IMR-90 (cell line): ENCODE measurements at regions not wholly inside any gene's neighbourhood (a gene's known extent, or its start where the extent isn't known, plus 50 kb on each side); places are given as distances from the start of the nearest gene placed in this dataset.

Experiments used
- ATAC-seq: fragments of 200-7000 bp; cut with Tn5 transposase; 2 replicates; pipeline ENCODE4 v1.9.1; 2020; ENCODE audit warnings: low read depth, mild to moderate bottlenecking, moderate library complexity
- BruUV-seq: library from RNA; stranded (reverse); fragments of 400-500 nt; replicated peaks from 2 replicates; lab custom pipeline; 2021; lab: Mats Ljungman, UMichigan
- CTCF ChIA-PET: fragments of 300-600 bp; formaldehyde crosslinking; extraction: SDS; loops from one replicate; lab custom pipeline; 2021; ENCODE audit warnings: antibody characterized with exemption; lab: Yijun Ruan, JAX
- POLR2A ChIA-PET: fragments of 300-600 bp; sonication (Branson Sonifier 250); formaldehyde crosslinking; loops from one replicate; lab custom pipeline; 2022; ENCODE audit warnings: antibody characterized with exemption; ENCODE audit not compliant: unreplicated experiment; lab: Charles Lee
- DNase-seq: peaks from one replicate; pipeline ENCODE4 v3.0.0; 2013
- H2AFZ ChIP-seq: replicated peaks from 2 replicates; pipeline ENCODE3; 2013; ENCODE audit warnings: low read length, mild to moderate bottlenecking; ENCODE audit not compliant: poor library complexity
- H2AK5ac ChIP-seq: 2 replicates; pipeline ENCODE4 v1.6.1; 2013; ENCODE audit warnings: low read depth, low read length, inconsistent platforms
- H2AK9ac ChIP-seq: replicated peaks from 2 replicates; pipeline ENCODE3; 2013; ENCODE audit warnings: mild to moderate bottlenecking, low read depth, low read length, moderate library complexity; ENCODE audit not compliant: poor library complexity
- H2BK120ac ChIP-seq: 2 replicates; pipeline ENCODE4 v1.6.1; 2013; ENCODE audit warnings: low read depth, low read length, inconsistent platforms
- H2BK15ac ChIP-seq: 3 replicates; pipeline ENCODE4 v1.6.1; 2013; ENCODE audit warnings: low read depth, low read length, inconsistent platforms
- H2BK20ac ChIP-seq: 2 replicates; pipeline ENCODE4 v1.6.1; 2013; ENCODE audit warnings: low read depth, mild to moderate bottlenecking, inconsistent platforms, low read length, moderate library complexity
- H2BK5ac ChIP-seq: 2 replicates; pipeline ENCODE4 v1.6.1; 2013; ENCODE audit warnings: mild to moderate bottlenecking, low read depth, low read length, inconsistent platforms; ENCODE audit not compliant: poor library complexity, severe bottlenecking
- H3K14ac ChIP-seq: replicated peaks from 2 replicates; pipeline ENCODE4 v1.6.1; 2013; ENCODE audit warnings: low read depth, low read length, inconsistent platforms
- H3K18ac ChIP-seq: 2 replicates; pipeline ENCODE4 v1.6.1; 2013; ENCODE audit warnings: low read depth, low read length, control low read depth
- H3K23ac ChIP-seq: 2 replicates; pipeline ENCODE4 v1.6.1; 2013; ENCODE audit warnings: low read depth, low read length, inconsistent platforms
- H3K27ac ChIP-seq: 2 replicates; pipeline ENCODE4 v1.5.1; 2013; ENCODE audit warnings: mild to moderate bottlenecking, control low read depth, low read length; ENCODE audit not compliant: insufficient read depth
- H3K27me3 ChIP-seq: 2 replicates; pipeline ENCODE4 v1.6.1; 2013; ENCODE audit warnings: low read length; ENCODE audit not compliant: control insufficient read depth, insufficient read depth
- H3K36me3 ChIP-seq: 2 replicates; pipeline ENCODE4 v1.6.1; 2013; ENCODE audit warnings: low read length, mixed read lengths; ENCODE audit not compliant: control insufficient read depth, insufficient read depth
- H3K4ac ChIP-seq: 2 replicates; pipeline ENCODE4 v1.6.1; 2013; ENCODE audit warnings: low read depth, low read length, inconsistent platforms
- H3K4me1 ChIP-seq: 2 replicates; pipeline ENCODE4 v1.6.1; 2013; ENCODE audit warnings: low read length, mixed read lengths; ENCODE audit not compliant: control insufficient read depth, insufficient read depth
- H3K4me2 ChIP-seq: 2 replicates; pipeline ENCODE4 v1.6.1; 2013; ENCODE audit warnings: low read depth, mild to moderate bottlenecking, control low read depth, low read length, moderate library complexity
- H3K4me3 ChIP-seq: 2 replicates; pipeline ENCODE4 v1.5.1; 2013; ENCODE audit warnings: low read depth, mild to moderate bottlenecking, control low read depth, low read length, moderate library complexity; ENCODE audit not compliant: insufficient read depth
- H3K56ac ChIP-seq: 2 replicates; pipeline ENCODE4 v1.6.1; 2013; ENCODE audit warnings: low read length, inconsistent platforms; ENCODE audit not compliant: insufficient read depth; ENCODE audit errors: extremely low read depth
- H3K79me1 ChIP-seq, 2 experiments: 2 replicates each; pipeline ENCODE4 v1.6.1; 2013; ENCODE audit warnings: low read length in 2 of 2, inconsistent platforms in 1 of 2, low read depth in 1 of 2
- H3K9ac ChIP-seq: 2 replicates; pipeline ENCODE4 v1.6.1; 2013; ENCODE audit warnings: low read depth, low read length, control low read depth
- H3K9me1 ChIP-seq: 2 replicates; pipeline ENCODE4 v1.6.1; 2013; ENCODE audit warnings: low read length, inconsistent platforms; ENCODE audit not compliant: insufficient read depth
- H3K9me3 ChIP-seq: 2 replicates; pipeline ENCODE4 v1.6.1; 2013; ENCODE audit warnings: low read length; ENCODE audit not compliant: control insufficient read depth, insufficient read depth
- H4K20me1 ChIP-seq: 2 replicates; pipeline ENCODE4 v1.6.1; 2013; ENCODE audit warnings: low read length, inconsistent platforms; ENCODE audit not compliant: insufficient read depth
- H4K5ac ChIP-seq: 2 replicates; pipeline ENCODE4 v1.6.1; 2013; ENCODE audit warnings: mild to moderate bottlenecking, low read depth, low read length, control low read depth
- H4K8ac ChIP-seq, 2 experiments: 2 replicates each; pipeline ENCODE4 v1.6.1; 2013; ENCODE audit warnings: low read depth in 2 of 2, low read length in 2 of 2, control low read depth in 1 of 2, inconsistent platforms in 1 of 2
- H4K91ac ChIP-seq: 2 replicates; pipeline ENCODE4 v1.6.1; 2013; ENCODE audit warnings: low read depth, low read length, inconsistent platforms; ENCODE audit not compliant: insufficient read depth
- CEBPB ChIP-seq: IDR thresholded peaks from 2 replicates; pipeline ENCODE4 v1.6.1; 2012; ENCODE audit warnings: low read depth, low read length, improper control_type of control experiment
- CHD1 ChIP-seq: IDR thresholded peaks from 2 replicates; pipeline ENCODE4 v1.6.1; 2012; ENCODE audit warnings: low read depth, low read length, improper control_type of control experiment
- FOS ChIP-seq: fragments of 150-350 bp; IDR thresholded peaks from 2 replicates; pipeline ENCODE4 v1.6.1; 2016; ENCODE audit warnings: low read depth, low read length
- MAFK ChIP-seq: IDR thresholded peaks from 2 replicates; pipeline ENCODE4 v1.6.1; 2012; ENCODE audit warnings: low read depth, low read length, improper control_type of control experiment
- POLR2A ChIP-seq: IDR thresholded peaks from 2 replicates; pipeline ENCODE4 v1.6.1; 2012; ENCODE audit warnings: mild to moderate bottlenecking, low read depth, low read length
- RAD21 ChIP-seq: IDR thresholded peaks from 2 replicates; pipeline ENCODE4 v1.6.1; 2012; ENCODE audit warnings: low read length, improper control_type of control experiment
- RCOR1 ChIP-seq: IDR thresholded peaks from 2 replicates; pipeline ENCODE4 v1.6.1; 2012; ENCODE audit warnings: mild to moderate bottlenecking, low read length, improper control_type of control experiment; ENCODE audit not compliant: insufficient replicate concordance
- RFX5 ChIP-seq: IDR thresholded peaks from 2 replicates; pipeline ENCODE4 v1.8.0; 2012; ENCODE audit warnings: low read depth, mild to moderate bottlenecking, low read length, moderate library complexity
- WGBS, 2 experiments: methylation state at CpG; one replicate each; pipeline versions ENCODE4 v1.1.5 to v1.1.7; 2013; ENCODE audit warnings: missing lambda C conversion rate in 2 of 2; ENCODE audit not compliant: insufficient read length in 1 of 2; ENCODE audit errors: extremely low coverage in 2 of 2; 5-methylcytosine and 5-hydroxymethylcytosine counted together
- dilution Hi-C: fragments of 300-500 bp; cut with HindIII; formaldehyde crosslinking; loops from one replicate; pipeline ENCODE4 v1.14.3; 2018; ENCODE audit warnings: low sequenced_read_pairs; ENCODE audit not compliant: unreplicated experiment
- in situ Hi-C: fragments of 300-500 bp; cut with MboI; formaldehyde crosslinking; loops from 3 replicates; pipeline ENCODE4 v1.14.3; 2019; ENCODE audit warnings: low sequenced_read_pairs, inconsistent platforms, mixed read lengths
- intact Hi-C: fragments of 100-400 bp; cut with micrococcal nuclease; formaldehyde crosslinking; loops from 2 replicates; pipeline ENCODE4 v1.10.0; 2022
- TF ChIP-seq, protein P1 (sequence below): fragments of 150-350 bp; IDR thresholded peaks from 2 replicates; pipeline ENCODE4 v1.6.1; 2016; ENCODE audit warnings: low read depth, mild to moderate bottlenecking, low read length, moderate library complexity, borderline replicate concordance
- TF ChIP-seq, protein P2 (sequence below): conservative IDR thresholded peaks from 2 replicates; pipeline ENCODE4 v1.5.1; 2012; ENCODE audit warnings: mild to moderate bottlenecking, low read depth, low read length, improper control_type of control experiment

DNA sequence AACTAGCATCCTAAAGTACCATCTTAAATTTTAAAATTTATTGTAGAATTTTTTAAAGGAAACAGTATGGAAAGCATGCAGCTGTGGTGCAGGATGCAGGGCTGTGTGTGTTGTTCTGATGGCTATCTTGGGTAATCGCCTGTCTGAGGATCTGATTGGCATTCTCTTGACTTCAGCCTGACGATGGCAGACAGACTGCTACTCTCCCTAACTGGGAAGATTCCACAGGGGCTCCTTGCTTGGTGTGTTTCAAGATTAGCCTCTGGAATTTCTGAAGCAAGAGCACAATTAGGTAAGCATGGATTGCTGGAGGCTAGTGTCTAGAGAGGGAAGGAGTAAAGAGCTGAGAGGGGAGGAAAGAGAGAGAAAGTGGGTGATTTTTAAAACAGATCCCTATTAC lies 696.8 kb upstream of the LRFN5 start:
- Histone ChIP-seq H3K14ac (no peak overlapping the region), H3K4ac (no peak overlapping the region), H2AFZ (no peak overlapping the region), H3K4me1 (no peaks in the 10 kb centered on the region), H3K18ac (no peak overlapping the region), H2BK15ac (no peak overlapping the region), H2BK20ac (no peak overlapping the region), H3K56ac (no peak overlapping the region), H4K8ac (no peak overlapping the region), H3K23ac (no peak overlapping the region), H3K36me3 (no peaks in the 10 kb centered on the region), H3K9ac (no peak overlapping the region), H3K9me3 (no peaks in the 10 kb centered on the region), H4K5ac (no peak overlapping the region), H3K4me3 (no peak overlapping the region), H3K4me2 (no peak overlapping the region), H3K79me1 (no peaks in the 10 kb centered on the region), H2AK9ac (no peak overlapping the region), H3K27me3 (no peaks in the 10 kb centered on the region), H4K20me1 (no peaks in the 10 kb centered on the region), H2BK120ac (no peak overlapping the region), H2BK5ac (no peak overlapping the region), H2AK5ac (no peak overlapping the region), H4K91ac (no peak overlapping the region), H3K9me1 (no peaks in the 10 kb centered on the region), H3K27ac (no peak overlapping the region)
- DNase-seq (no peak), ATAC-seq (no peak)
- CTCF ChIA-PET = no interaction called here
- WGBS, 2 experiments = no CpG with 5 or more reads among the region's 2 CpGs
- TF ChIP-seq, protein P1, sequence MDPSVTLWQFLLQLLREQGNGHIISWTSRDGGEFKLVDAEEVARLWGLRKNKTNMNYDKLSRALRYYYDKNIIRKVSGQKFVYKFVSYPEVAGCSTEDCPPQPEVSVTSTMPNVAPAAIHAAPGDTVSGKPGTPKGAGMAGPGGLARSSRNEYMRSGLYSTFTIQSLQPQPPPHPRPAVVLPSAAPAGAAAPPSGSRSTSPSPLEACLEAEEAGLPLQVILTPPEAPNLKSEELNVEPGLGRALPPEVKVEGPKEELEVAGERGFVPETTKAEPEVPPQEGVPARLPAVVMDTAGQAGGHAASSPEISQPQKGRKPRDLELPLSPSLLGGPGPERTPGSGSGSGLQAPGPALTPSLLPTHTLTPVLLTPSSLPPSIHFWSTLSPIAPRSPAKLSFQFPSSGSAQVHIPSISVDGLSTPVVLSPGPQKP = no peak
- no peak for TF ChIP-seq RAD21
- no peak for TF ChIP-seq RCOR1
- TF ChIP-seq CEBPB = no peak
- TF ChIP-seq RFX5 = no peak
- TF ChIP-seq, protein P2, sequence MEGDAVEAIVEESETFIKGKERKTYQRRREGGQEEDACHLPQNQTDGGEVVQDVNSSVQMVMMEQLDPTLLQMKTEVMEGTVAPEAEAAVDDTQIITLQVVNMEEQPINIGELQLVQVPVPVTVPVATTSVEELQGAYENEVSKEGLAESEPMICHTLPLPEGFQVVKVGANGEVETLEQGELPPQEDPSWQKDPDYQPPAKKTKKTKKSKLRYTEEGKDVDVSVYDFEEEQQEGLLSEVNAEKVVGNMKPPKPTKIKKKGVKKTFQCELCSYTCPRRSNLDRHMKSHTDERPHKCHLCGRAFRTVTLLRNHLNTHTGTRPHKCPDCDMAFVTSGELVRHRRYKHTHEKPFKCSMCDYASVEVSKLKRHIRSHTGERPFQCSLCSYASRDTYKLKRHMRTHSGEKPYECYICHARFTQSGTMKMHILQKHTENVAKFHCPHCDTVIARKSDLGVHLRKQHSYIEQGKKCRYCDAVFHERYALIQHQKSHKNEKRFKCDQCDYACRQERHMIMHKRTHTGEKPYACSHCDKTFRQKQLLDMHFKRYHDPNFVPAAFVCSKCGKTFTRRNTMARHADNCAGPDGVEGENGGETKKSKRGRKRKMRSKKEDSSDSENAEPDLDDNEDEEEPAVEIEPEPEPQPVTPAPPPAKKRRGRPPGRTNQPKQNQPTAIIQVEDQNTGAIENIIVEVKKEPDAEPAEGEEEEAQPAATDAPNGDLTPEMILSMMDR = no peak
- no peak for TF ChIP-seq POLR2A
- no peak for TF ChIP-seq CHD1
- TF ChIP-seq MAFK = no peak
- TF ChIP-seq FOS = no peak
- POLR2A ChIA-PET = no interaction called here
- in situ Hi-C loops (no loop called here), intact Hi-C loops (no loop called here), dilution Hi-C loops (no loop called here)
- no TSS peak for BruUV-seq
